ENCODE measurements at regions not wholly inside any gene's neighbourhood (a gene's known extent, or its start where the extent isn't known, plus 50 kb on each side); places are given as distances from the start of the nearest gene placed in this dataset.

GRCh38 chr1:222028676-222029075, 286.8 kb upstream of the DUSP10 start:
- no peak overlapping the region for H3K27ac ChIP-seq
- TF ChIP-seq CTCF (conservative IDR thresholded peaks at IDR 0.05) (no peak), ZFX (IDR thresholded peaks at IDR 0.05) (no peak)

- H3K27ac ChIP-seq = no peak overlapping the region
- TF ChIP-seq ZFX (IDR thresholded peaks at IDR 0.05) = no peak
- no peak for TF ChIP-seq CTCF (conservative IDR thresholded peaks at IDR 0.05)
These were observed 286.2 kb upstream of the DUSP10 start for GRCh38 chr1:222028116-222028515.

GRCh38 chr1:222026280-222026679, 284.4 kb upstream of the DUSP10 start:
- no peak for TF ChIP-seq CTCF (conservative IDR thresholded peaks at IDR 0.05)
- TF ChIP-seq ZFX (IDR thresholded peaks at IDR 0.05) = no peak
- no peak overlapping the region; the same call in 1 of the 2 replicates for H3K27ac ChIP-seq

GRCh38 chr1:222023025-222023424, 281.1 kb upstream of the DUSP10 start:
- no peak for TF ChIP-seq CTCF (conservative IDR thresholded peaks at IDR 0.05)
- TF ChIP-seq ZFX (IDR thresholded peaks at IDR 0.05) = no peak
- no peak overlapping the region for H3K27ac ChIP-seq

GRCh38 chr1:222021129-222021528, 279.2 kb upstream of the DUSP10 start:
- no peak overlapping the region for H3K27ac ChIP-seq
- TF ChIP-seq CTCF (conservative IDR thresholded peaks at IDR 0.05) = no peak
- no peak for TF ChIP-seq ZFX (IDR thresholded peaks at IDR 0.05)

GRCh38 chr1:222020553-222020952, 278.7 kb upstream of the DUSP10 start:
- TF ChIP-seq ZFX (IDR thresholded peaks at IDR 0.05) (no peak), CTCF (conservative IDR thresholded peaks at IDR 0.05) (no peak)

GRCh38 chr1:222019029-222019428, 277.1 kb upstream of the DUSP10 start:
- no peak overlapping the region for H3K27ac ChIP-seq
- no peak for TF ChIP-seq ZFX (IDR thresholded peaks at IDR 0.05)
- no peak for TF ChIP-seq CTCF (conservative IDR thresholded peaks at IDR 0.05)

More at GRCh38 chr1:222020553-222020952, 278.7 kb upstream of the DUSP10 start:
- H3K27ac ChIP-seq = no peak overlapping the region

Measured in C4-2B (cell line).